ENCODE measurements at regions not wholly inside any gene's neighbourhood (a gene's known extent, or its start where the extent isn't known, plus 50 kb on each side); places are given as distances from the start of the nearest gene placed in this dataset.
"Not testable (repeated sequence)": the region's sequence is repeated elsewhere in the genome, so short reads cannot be mapped to it uniquely, and the experiment has no call there.

DNA sequence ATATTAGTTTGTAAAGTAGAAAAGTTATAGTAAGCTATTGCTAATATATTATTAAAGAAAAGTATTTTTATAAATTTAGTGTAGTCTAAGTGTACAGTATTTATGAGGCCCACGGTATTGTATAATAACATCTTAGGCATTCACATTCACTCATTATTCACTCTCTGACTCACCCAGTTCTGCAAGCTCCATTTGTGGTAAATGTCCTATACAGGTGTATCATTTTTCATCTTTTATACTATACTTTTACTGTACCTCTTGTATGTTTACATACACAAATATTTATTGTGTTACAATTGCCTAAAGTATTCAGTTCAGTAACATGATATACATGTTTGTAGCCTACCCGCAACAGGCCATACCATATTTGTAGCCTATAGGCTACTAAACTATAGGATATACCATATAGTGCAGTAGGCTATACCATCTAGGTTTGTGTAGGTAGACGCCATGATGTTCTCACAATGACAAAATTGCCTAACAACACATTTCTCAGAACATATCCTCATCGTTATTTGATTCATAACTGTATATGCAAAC is 246.8 kb upstream of the ALCAM start:
- Mint-ChIP-seq H3K4me1 (no peaks in the 10 kb centered on the region), H3K36me3 (no peaks in the 10 kb centered on the region), H3K9me3 (no peaks in the 10 kb centered on the region), H3K4me3 (no peak overlapping the region), H3K27ac (no peak overlapping the region), H3K27me3 (no peaks in the 10 kb centered on the region)
- CTCF ChIA-PET = no interaction called here
- DNase-seq = no peak

DNA sequence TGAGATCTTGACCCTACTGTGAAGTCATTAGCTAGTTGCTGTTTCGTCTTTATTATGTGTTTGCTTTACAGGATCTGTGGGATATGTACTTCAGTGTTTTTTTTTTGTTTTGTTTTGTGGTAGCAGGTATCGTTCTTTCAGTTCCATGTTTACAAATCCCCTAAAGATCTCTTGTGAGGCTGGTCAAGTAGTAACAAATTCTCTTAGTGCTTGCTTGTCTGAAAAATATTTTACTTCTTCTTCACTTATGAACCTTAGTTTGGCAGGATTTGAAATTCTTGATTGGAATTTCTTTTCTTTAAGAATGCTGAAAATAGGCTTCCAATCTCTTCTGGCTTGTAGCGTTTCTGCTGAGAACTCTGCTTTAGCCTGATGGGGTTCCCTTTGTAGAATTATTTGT is 235.8 kb upstream of the ALCAM start:
- H3K4me1 Mint-ChIP-seq = no peaks in the 10 kb centered on the region
- CTCF ChIA-PET = no interaction called here
- H3K27me3 Mint-ChIP-seq = no peaks in the 10 kb centered on the region
- no peak for DNase-seq
- H3K27ac Mint-ChIP-seq = no peak overlapping the region
- no peaks in the 10 kb centered on the region for H3K36me3 Mint-ChIP-seq
- H3K4me3 Mint-ChIP-seq = no peak overlapping the region
- peaks cover 12% of the 10 kb centered on the region for H3K9me3 Mint-ChIP-seq

DNA sequence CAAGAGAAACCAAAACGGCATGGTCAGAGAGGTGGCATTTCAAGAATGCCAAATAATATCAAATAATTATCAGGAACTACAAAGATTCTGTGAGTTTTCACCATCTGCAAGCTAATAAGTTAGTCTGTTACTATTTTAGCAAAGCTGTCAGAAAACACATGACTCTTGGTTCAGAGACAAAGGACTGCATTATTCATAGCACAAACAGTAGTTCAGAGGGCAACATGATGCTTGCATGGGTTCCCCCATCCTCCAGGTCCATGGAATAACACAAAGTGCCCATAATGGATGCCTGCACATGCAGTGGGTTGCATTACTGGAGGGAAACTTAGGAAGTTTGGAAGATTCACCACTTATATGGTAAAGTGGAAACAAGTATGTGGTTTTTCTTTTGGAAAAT is 228.8 kb upstream of the ALCAM start:
- Mint-ChIP-seq H3K9me3 (no peaks in the 10 kb centered on the region), H3K4me3 (no peak overlapping the region), H3K4me1 (no peaks in the 10 kb centered on the region), H3K27ac (no peak overlapping the region), H3K27me3 (no peaks in the 10 kb centered on the region), H3K36me3 (no peaks in the 10 kb centered on the region)
- CTCF ChIA-PET = no interaction called here
- no peak for DNase-seq

DNA sequence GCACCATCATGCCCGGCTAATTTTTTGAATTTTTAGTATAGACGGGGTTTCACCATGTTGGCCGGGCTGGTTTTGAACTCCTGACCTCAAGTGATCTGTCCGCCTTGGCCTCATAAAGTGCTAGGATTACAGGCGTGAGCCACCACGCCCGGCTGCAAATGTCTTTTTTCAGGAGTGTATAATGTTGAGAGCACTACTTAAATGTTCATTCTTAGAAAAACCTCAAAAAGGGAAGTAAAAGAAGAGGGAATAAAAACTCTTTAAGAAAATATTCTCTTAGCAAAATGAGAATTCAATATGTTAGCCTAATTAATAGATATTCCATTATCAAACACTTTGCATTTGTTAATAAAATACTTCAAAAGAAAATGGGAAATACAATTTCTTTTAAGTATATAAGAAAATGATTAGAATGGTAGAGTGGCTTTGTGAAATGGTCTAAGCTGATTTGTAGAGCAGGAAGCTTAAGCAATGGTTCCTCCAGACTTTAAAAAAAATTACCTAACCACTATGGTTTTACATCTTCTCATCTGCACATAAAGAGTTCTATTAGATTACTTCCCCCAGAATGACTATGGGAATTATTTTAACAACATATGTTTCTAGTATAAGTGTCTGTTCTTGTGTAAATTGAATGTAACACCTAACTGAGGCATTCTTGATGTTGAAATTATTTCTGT is 226.7 kb upstream of the ALCAM start:
- H3K9me3 Mint-ChIP-seq = no peaks in the 10 kb centered on the region
- no peak overlapping the region for H3K4me3 Mint-ChIP-seq
- no peak overlapping the region for H3K27ac Mint-ChIP-seq
- H3K4me1 Mint-ChIP-seq = no peaks in the 10 kb centered on the region
- DNase-seq = no peak
- no peaks in the 10 kb centered on the region for H3K27me3 Mint-ChIP-seq
- CTCF ChIA-PET = no interaction called here
- H3K36me3 Mint-ChIP-seq = no peaks in the 10 kb centered on the region

DNA sequence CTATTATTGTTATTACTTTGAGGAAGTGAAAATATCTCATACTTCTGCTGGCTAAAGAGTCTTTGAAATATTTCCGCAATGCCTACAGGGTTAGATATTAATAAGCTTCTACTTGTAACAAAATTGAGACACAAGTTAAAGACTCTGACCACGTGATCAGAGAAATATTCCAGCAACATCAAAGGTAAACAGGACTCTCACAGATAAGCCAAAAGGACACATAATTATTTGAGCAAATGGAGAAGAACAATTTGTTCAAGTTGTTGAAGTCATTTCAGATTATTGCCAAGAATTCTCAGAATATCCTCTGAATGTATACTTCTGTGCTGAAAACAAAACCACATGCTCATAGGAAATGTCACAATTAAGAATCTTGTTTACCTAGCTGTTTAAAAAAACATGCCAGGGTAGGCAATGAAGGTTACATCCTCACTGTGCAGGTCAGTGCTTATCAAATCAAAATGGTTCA is 225.8 kb upstream of the ALCAM start:
- no peaks in the 10 kb centered on the region for H3K27me3 Mint-ChIP-seq
- no peaks in the 10 kb centered on the region for H3K4me1 Mint-ChIP-seq

DNA sequence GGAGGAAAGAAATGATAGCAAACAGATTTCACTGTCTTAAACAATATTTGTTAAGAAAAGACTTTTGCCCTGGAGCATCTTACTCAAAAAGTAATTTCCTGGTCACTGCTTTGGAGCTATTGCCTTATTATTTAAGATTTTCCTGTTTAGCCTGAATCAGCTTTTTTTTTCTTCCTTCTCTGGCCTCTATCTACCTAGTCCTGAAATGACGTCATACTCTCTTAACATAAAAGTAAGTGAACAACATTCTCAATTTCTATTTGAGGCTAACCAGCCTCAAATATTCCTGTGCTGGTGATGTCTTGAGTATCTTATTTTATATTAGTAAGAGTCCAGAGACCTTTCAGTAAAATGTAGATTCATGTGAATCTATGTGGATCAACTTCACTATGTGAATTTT is 221.9 kb upstream of the ALCAM start:
- no peaks in the 10 kb centered on the region for H3K9me3 Mint-ChIP-seq
- H3K27me3 Mint-ChIP-seq = no peaks in the 10 kb centered on the region
- H3K4me3 Mint-ChIP-seq = no peak overlapping the region
- H3K4me1 Mint-ChIP-seq = no peaks in the 10 kb centered on the region
- CTCF ChIA-PET = no interaction called here
- no peak overlapping the region for H3K27ac Mint-ChIP-seq
- DNase-seq = no peak
- no peaks in the 10 kb centered on the region for H3K36me3 Mint-ChIP-seq

More for the DNA sequence above, 225.8 kb upstream of the ALCAM start:
- Mint-ChIP-seq H3K9me3 (no peaks in the 10 kb centered on the region), H3K36me3 (no peaks in the 10 kb centered on the region), H3K4me3 (no peak overlapping the region), H3K27ac (no peak overlapping the region)
- CTCF ChIA-PET = no interaction called here
- no peak for DNase-seq

DNA sequence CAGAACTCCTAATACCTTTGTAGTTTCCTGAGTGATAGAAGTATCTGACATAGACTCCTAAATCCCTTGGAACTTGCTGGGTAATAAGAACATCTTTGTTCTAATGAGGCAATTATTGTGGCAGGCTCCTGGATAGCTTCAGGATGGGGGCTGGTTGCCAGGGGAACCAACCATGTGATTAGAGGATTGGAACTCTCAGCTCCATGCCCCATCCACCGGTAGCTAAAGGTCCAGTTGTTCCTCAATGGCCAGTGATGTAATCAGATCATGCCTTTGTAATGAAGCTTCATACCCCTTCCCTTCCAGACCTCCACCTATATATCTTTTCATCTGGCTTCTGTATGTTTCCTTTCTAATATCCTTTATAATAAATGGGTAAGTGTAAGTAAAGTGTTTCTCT is 221.2 kb upstream of the ALCAM start:
- DNase-seq = no peak
- Mint-ChIP-seq H3K4me1 (no peaks in the 10 kb centered on the region), H3K27me3 (no peaks in the 10 kb centered on the region), H3K4me3 (no peak overlapping the region), H3K9me3 (no peaks in the 10 kb centered on the region), H3K36me3 (no peaks in the 10 kb centered on the region), H3K27ac (no peak overlapping the region)
- CTCF ChIA-PET = no interaction called here

DNA sequence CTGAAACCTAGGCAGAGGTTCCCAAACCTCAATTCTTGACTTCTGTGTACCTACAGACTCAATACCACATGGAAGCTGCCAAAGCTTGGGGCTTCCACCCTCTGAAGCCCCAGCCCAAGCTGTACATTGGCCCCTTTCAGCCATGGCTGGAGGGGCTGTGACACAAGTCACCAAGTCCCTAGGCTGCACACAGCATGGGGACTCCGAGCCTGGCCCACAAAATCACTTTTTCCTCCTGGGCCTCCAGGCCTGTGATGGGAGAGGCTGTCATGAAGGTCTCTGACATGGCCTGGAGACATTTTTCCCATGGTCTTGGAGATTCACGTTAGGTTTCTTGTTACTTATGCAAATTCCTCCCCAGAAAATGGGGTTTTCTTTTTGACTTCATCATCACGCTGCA is 217.5 kb upstream of the ALCAM start:
- H3K4me1 Mint-ChIP-seq, DNase-seq, H3K27me3 Mint-ChIP-seq, H3K9me3 Mint-ChIP-seq, H3K4me3 Mint-ChIP-seq, H3K36me3 Mint-ChIP-seq, H3K27ac Mint-ChIP-seq, CTCF ChIA-PET: not testable (repeated sequence)

DNA sequence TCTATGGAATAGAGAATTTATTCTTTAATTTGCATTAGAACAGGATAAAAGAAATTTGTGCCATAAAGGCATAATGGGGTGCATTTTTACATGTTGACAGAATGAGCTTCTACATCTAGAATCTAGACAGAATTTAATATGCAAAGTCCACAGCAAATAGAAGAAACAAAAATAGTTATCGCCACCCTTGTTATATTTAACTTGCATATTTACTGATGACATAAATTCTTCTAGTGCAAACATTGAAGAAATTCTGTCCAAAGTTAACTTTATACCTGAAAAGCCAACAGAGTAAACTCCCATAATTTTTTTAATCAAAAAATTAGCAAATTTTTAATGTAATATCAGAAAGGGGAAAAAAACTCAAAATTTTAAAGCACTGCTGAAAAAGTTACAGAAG is 213.7 kb upstream of the ALCAM start:
- DNase-seq = no peak
- Mint-ChIP-seq H3K27me3 (no peaks in the 10 kb centered on the region), H3K36me3 (no peaks in the 10 kb centered on the region), H3K4me3 (no peak overlapping the region), H3K27ac (no peak overlapping the region), H3K4me1 (no peaks in the 10 kb centered on the region), H3K9me3 (no peaks in the 10 kb centered on the region)
- CTCF ChIA-PET = no interaction called here

DNA sequence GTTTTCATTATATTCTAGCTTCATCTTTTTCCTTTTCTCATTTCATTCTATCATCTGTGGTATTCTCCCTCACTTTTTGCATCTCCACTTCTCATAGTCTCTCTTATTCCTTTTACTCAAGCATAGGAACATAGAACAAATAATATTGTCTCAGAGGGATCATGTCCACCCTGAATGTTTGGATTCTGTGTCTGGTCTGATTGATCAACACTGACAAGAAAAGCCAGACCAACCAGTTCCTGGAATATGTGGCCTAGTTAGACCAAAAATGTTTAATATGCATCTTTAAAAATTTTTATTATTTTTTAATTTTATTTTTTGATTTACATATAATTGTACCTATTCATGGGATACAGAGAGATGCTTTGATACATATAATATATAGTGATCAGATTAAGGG is 212.0 kb upstream of the ALCAM start:
- DNase-seq = no peak
- Mint-ChIP-seq H3K9me3 (no peaks in the 10 kb centered on the region), H3K4me3 (no peak overlapping the region), H3K36me3 (no peaks in the 10 kb centered on the region), H3K27ac (no peak overlapping the region), H3K4me1 (no peaks in the 10 kb centered on the region), H3K27me3 (no peaks in the 10 kb centered on the region)
- CTCF ChIA-PET = no interaction called here

DNA sequence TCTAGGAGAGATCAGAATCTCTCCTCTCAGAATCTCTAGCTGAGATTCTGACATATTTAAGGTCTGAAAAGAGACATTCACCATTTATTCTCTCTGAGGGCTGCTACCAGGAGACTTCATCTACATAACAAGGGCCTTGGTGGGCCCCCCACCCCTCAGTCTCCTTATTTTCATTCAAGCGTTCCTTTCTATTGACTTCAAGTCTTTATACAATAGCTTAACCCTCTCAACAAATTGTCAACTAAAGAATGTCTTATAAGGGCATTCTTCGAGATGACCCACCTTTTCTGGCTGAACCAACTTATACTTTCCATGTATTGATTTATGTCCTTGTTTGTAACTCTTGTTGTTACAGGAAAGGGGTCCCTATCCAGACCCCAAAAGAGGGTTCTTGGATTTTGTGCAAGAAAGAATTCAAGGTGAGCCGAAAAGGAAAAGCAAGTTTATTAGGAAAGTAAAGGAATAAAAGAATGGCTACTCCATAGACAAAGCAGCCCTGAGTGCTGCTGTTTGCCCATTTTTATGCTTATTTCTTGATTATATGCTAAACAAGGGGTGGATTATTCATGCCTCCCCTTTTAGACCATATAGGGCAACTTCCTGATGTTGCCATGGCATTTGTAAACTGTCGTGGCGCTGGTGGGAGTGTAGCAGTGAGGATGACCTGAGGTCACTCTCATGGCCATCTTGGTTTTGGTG is 209.5 kb upstream of the ALCAM start:
- H3K27me3 Mint-ChIP-seq = no peaks in the 10 kb centered on the region
- H3K9me3 Mint-ChIP-seq = no peaks in the 10 kb centered on the region
- DNase-seq = no peak
- no peak overlapping the region for H3K4me3 Mint-ChIP-seq
- H3K36me3 Mint-ChIP-seq = no peaks in the 10 kb centered on the region
- no peaks in the 10 kb centered on the region for H3K4me1 Mint-ChIP-seq
- H3K27ac Mint-ChIP-seq = no peak overlapping the region
- CTCF ChIA-PET = no interaction called here

DNA sequence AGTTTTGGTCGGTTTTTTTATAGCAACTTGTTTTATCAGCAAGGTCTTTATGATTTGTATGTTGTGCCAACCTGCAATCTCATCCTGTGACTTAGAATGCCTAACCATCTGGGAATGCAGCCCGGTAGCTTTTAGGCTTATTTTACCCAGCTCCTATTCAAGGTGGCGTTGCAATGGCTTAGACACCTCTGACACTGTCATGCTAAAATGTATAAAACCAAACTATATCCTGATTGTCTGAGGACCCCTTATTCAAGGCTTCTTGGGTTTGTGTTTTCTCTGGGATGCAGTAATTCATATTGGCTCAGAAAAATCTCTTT is 209.0 kb upstream of the ALCAM start:
- H3K27ac Mint-ChIP-seq = no peak overlapping the region
- no peaks in the 10 kb centered on the region for H3K27me3 Mint-ChIP-seq
- no peak for DNase-seq
- H3K36me3 Mint-ChIP-seq = no peaks in the 10 kb centered on the region
- no peaks in the 10 kb centered on the region for H3K4me1 Mint-ChIP-seq
- CTCF ChIA-PET = no interaction called here
- H3K9me3 Mint-ChIP-seq = no peaks in the 10 kb centered on the region
- H3K4me3 Mint-ChIP-seq = no peak overlapping the region

DNA sequence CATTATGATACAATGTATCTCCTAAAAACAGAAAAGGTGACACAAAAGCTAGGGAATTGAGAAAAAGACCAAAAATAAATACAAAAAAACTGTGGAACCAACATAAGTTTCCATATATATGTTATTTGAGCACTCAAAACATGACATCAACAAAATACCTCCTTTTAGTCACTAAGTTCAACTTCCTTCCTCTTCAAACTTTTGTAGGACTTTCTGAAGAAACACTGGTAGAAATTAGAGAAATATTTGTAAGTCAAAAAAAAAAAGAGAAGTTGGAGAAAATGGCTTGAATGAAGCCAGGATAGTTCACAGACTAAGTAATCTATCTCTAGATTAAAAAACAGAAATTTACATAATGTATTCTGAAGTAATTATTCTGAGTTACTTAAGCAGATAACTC is 208.4 kb upstream of the ALCAM start:
- Mint-ChIP-seq H3K4me1 (no peaks in the 10 kb centered on the region), H3K4me3 (no peak overlapping the region), H3K9me3 (no peaks in the 10 kb centered on the region), H3K27me3 (no peaks in the 10 kb centered on the region), H3K36me3 (no peaks in the 10 kb centered on the region), H3K27ac (no peak overlapping the region)
- CTCF ChIA-PET = no interaction called here
- DNase-seq = no peak

DNA sequence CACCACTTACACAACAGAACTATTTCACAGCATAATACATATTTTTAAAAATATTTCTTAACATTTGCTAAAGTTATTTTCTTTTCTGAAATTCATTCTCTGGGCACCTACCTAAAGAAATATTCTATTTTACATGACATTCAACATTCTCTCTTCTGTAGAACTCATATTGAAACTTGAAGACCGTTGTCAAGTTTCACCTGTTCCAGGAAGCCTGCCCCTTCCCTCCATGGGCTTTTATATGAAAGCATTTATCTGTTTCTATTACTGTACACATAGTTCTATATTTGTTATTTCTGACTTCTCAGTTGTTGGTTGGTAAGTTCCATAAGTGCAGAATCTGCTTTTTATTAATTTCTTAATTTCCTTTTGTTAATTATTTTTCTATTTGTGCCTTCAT is 204.3 kb upstream of the ALCAM start:
- Mint-ChIP-seq H3K4me1 (no peaks in the 10 kb centered on the region), H3K36me3 (no peaks in the 10 kb centered on the region), H3K9me3 (no peaks in the 10 kb centered on the region), H3K27me3 (no peaks in the 10 kb centered on the region), H3K27ac (no peak overlapping the region), H3K4me3 (no peak overlapping the region)
- CTCF ChIA-PET = no interaction called here
- no peak for DNase-seq

DNA sequence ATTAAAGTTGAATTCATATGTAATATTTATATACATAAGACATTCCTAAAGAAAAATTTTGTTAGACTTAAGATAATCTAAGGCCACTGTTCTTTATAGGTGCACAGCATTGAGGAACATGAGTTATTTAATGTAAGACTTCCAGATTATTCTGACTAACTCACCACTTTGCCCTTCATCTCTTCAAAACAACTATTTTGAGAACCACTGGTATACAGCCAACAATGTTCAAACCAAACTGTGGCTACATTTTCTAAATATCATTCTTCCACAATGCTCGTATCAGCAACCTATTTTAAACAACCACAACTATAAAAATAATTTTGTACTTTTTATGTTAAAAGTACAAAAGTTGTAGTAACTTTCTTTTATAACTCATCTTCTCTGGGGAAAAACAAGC is 199.8 kb upstream of the ALCAM start:
- Mint-ChIP-seq H3K27me3 (no peaks in the 10 kb centered on the region), H3K4me3 (no peak overlapping the region), H3K9me3 (no peaks in the 10 kb centered on the region), H3K36me3 (no peaks in the 10 kb centered on the region), H3K27ac (no peak overlapping the region), H3K4me1 (no peaks in the 10 kb centered on the region)
- DNase-seq = no peak
- CTCF ChIA-PET = no interaction called here

All from activated naive CD4-positive, alpha-beta T cell treated with anti-CD3 and anti-CD28 coated beads, Interleukin-2, amount 10 ng/mL, durations not matched to agents 7 days and 5 days (primary cell).